ENCODE measurements at regions not wholly inside any gene's neighbourhood (a gene's known extent, or its start where the extent isn't known, plus 50 kb on each side); places are given as distances from the start of the nearest gene placed in this dataset.

DNA sequence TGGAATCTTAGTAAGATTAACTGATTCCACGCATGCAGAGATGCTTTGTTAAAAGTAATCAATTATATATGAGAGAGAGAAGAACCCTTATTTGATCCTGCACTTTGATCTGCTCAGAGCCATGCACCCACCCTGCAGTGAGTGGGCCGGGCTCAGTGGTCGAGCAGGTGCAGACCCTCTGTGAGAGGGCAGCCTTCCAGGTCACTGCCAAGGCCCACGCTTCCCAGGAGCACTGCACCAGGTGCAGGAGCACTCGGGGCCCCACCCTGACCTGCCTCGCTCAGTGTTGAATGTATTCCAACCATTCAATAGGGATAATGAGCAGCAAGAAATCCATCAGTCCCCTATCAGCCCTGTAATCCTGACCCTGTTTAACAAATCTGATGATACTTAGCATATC is 126.9 kb downstream of the TMEM200C start:
- no peak overlapping the region for H3K27ac Mint-ChIP-seq
- no peak for DNase-seq (ENCODE audit: low spot score)
- H3K36me3 ChIP-seq (ENCODE audit: insufficient read depth), result no peaks in the 10 kb centered on the region
- no peak overlapping the region for H3K27ac ChIP-seq (ENCODE audit: low read depth)
- TF ChIP-seq NANOG (IDR thresholded peaks at IDR 0.05; ENCODE audit: borderline replicate concordance) (no peak), ZNF331 (CRISPR knock-in tag; IDR thresholded peaks at IDR 0.05; ENCODE audit: low read depth) (no peak), ZNF114 (CRISPR knock-in tag; IDR thresholded peaks at IDR 0.05) (no peak), STAT1 (IDR thresholded peaks at IDR 0.05; ENCODE audit: unreplicated experiment) (no peak), CREB1 (CRISPR knock-in tag; IDR thresholded peaks at IDR 0.05; ENCODE audit: low read depth) (no peak), JUNB (IDR thresholded peaks at IDR 0.05; ENCODE audit: unreplicated experiment) (no peak), EZH2phosphoT487 (IDR thresholded peaks at IDR 0.05; ENCODE audit: unreplicated experiment) (no peak), POLR2AphosphoS5 (IDR thresholded peaks at IDR 0.05; ENCODE audit: low read depth) (no peak), EZH2 (IDR thresholded peaks at IDR 0.05; ENCODE audit: low read depth, unreplicated experiment) (no peak)
- TF ChIP-seq, protein P1, sequence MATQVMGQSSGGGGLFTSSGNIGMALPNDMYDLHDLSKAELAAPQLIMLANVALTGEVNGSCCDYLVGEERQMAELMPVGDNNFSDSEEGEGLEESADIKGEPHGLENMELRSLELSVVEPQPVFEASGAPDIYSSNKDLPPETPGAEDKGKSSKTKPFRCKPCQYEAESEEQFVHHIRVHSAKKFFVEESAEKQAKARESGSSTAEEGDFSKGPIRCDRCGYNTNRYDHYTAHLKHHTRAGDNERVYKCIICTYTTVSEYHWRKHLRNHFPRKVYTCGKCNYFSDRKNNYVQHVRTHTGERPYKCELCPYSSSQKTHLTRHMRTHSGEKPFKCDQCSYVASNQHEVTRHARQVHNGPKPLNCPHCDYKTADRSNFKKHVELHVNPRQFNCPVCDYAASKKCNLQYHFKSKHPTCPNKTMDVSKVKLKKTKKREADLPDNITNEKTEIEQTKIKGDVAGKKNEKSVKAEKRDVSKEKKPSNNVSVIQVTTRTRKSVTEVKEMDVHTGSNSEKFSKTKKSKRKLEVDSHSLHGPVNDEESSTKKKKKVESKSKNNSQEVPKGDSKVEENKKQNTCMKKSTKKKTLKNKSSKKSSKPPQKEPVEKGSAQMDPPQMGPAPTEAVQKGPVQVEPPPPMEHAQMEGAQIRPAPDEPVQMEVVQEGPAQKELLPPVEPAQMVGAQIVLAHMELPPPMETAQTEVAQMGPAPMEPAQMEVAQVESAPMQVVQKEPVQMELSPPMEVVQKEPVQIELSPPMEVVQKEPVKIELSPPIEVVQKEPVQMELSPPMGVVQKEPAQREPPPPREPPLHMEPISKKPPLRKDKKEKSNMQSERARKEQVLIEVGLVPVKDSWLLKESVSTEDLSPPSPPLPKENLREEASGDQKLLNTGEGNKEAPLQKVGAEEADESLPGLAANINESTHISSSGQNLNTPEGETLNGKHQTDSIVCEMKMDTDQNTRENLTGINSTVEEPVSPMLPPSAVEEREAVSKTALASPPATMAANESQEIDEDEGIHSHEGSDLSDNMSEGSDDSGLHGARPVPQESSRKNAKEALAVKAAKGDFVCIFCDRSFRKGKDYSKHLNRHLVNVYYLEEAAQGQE (IDR thresholded peaks at IDR 0.05; ENCODE audit: unreplicated experiment), result no peak
- TF ChIP-seq, protein P2, sequence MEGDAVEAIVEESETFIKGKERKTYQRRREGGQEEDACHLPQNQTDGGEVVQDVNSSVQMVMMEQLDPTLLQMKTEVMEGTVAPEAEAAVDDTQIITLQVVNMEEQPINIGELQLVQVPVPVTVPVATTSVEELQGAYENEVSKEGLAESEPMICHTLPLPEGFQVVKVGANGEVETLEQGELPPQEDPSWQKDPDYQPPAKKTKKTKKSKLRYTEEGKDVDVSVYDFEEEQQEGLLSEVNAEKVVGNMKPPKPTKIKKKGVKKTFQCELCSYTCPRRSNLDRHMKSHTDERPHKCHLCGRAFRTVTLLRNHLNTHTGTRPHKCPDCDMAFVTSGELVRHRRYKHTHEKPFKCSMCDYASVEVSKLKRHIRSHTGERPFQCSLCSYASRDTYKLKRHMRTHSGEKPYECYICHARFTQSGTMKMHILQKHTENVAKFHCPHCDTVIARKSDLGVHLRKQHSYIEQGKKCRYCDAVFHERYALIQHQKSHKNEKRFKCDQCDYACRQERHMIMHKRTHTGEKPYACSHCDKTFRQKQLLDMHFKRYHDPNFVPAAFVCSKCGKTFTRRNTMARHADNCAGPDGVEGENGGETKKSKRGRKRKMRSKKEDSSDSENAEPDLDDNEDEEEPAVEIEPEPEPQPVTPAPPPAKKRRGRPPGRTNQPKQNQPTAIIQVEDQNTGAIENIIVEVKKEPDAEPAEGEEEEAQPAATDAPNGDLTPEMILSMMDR (conservative IDR thresholded peaks at IDR 0.05; ENCODE audit: low read depth in 2 of 2), result no peak
- TF ChIP-seq, protein P3, sequence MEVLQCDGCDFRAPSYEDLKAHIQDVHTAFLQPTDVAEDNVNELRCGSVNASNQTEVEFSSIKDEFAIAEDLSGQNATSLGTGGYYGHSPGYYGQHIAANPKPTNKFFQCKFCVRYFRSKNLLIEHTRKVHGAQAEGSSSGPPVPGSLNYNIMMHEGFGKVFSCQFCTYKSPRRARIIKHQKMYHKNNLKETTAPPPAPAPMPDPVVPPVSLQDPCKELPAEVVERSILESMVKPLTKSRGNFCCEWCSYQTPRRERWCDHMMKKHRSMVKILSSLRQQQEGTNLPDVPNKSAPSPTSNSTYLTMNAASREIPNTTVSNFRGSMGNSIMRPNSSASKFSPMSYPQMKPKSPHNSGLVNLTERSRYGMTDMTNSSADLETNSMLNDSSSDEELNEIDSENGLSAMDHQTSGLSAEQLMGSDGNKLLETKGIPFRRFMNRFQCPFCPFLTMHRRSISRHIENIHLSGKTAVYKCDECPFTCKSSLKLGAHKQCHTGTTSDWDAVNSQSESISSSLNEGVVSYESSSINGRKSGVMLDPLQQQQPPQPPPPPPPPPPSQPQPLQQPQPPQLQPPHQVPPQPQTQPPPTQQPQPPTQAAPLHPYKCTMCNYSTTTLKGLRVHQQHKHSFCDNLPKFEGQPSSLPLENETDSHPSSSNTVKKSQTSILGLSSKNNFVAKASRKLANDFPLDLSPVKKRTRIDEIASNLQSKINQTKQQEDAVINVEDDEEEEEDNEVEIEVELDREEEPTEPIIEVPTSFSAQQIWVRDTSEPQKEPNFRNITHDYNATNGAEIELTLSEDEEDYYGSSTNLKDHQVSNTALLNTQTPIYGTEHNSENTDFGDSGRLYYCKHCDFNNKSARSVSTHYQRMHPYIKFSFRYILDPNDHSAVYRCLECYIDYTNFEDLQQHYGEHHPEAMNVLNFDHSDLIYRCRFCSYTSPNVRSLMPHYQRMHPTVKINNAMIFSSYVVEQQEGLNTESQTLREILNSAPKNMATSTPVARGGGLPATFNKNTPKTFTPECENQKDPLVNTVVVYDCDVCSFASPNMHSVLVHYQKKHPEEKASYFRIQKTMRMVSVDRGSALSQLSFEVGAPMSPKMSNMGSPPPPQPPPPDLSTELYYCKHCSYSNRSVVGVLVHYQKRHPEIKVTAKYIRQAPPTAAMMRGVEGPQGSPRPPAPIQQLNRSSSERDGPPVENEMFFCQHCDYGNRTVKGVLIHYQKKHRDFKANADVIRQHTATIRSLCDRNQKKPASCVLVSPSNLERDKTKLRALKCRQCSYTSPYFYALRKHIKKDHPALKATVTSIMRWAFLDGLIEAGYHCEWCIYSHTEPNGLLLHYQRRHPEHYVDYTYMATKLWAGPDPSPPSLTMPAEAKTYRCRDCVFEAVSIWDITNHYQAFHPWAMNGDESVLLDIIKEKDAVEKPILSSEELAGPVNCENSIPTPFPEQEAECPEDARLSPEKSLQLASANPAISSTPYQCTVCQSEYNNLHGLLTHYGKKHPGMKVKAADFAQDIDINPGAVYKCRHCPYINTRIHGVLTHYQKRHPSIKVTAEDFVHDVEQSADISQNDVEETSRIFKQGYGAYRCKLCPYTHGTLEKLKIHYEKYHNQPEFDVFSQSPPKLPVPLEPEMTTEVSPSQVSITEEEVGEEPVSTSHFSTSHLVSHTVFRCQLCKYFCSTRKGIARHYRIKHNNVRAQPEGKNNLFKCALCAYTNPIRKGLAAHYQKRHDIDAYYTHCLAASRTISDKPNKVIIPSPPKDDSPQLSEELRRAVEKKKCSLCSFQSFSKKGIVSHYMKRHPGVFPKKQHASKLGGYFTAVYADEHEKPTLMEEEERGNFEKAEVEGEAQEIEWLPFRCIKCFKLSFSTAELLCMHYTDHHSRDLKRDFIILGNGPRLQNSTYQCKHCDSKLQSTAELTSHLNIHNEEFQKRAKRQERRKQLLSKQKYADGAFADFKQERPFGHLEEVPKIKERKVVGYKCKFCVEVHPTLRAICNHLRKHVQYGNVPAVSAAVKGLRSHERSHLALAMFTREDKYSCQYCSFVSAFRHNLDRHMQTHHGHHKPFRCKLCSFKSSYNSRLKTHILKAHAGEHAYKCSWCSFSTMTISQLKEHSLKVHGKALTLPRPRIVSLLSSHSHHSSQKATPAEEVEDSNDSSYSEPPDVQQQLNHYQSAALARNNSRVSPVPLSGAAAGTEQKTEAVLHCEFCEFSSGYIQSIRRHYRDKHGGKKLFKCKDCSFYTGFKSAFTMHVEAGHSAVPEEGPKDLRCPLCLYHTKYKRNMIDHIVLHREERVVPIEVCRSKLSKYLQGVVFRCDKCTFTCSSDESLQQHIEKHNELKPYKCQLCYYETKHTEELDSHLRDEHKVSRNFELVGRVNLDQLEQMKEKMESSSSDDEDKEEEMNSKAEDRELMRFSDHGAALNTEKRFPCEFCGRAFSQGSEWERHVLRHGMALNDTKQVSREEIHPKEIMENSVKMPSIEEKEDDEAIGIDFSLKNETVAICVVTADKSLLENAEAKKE (CRISPR knock-in tag; IDR thresholded peaks at IDR 0.05), result no peak
- TF ChIP-seq, protein P4, sequence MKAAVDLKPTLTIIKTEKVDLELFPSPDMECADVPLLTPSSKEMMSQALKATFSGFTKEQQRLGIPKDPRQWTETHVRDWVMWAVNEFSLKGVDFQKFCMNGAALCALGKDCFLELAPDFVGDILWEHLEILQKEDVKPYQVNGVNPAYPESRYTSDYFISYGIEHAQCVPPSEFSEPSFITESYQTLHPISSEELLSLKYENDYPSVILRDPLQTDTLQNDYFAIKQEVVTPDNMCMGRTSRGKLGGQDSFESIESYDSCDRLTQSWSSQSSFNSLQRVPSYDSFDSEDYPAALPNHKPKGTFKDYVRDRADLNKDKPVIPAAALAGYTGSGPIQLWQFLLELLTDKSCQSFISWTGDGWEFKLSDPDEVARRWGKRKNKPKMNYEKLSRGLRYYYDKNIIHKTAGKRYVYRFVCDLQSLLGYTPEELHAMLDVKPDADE (IDR thresholded peaks at IDR 0.05), result no peak
- no peaks in the 10 kb centered on the region for H3K79me2 ChIP-seq (replicated peaks; ENCODE audit: insufficient read depth)
- H4K20me1 ChIP-seq (replicated peaks; ENCODE audit: insufficient read depth), result no peaks in the 10 kb centered on the region
- no peak overlapping the region for H3K4me3 Mint-ChIP-seq
- no peaks in the 10 kb centered on the region for H3K27me3 ChIP-seq (ENCODE audit: insufficient read depth)
- H3K36me3 Mint-ChIP-seq (ENCODE audit: low read depth), result no peaks in the 10 kb centered on the region
- H3K4me3 ChIP-seq, result no peak overlapping the region
- H3K9me2 ChIP-seq (ENCODE audit: insufficient read depth), result peaks cover 13% of the 10 kb centered on the region; the same call in 1 of the 2 replicates
- ATAC-seq, result no peak
- no peak overlapping the region for H2AFZ ChIP-seq
- H3F3A ChIP-seq (replicated peaks; ENCODE audit: low read depth), result no peaks in the 10 kb centered on the region
- no peaks in the 10 kb centered on the region; the same call in 2 of the 3 replicates for H3K9me3 Mint-ChIP-seq
- no peak overlapping the region for H3K4me2 ChIP-seq
- 0 out of 2 replicates have a peak, but pooled peaks cover 11% of the 10 kb centered on the region for H3K4me1 ChIP-seq (ENCODE audit: insufficient read depth)
- peaks cover 21% of the 10 kb centered on the region; the same call in 2 of the 3 replicates for H3K4me1 Mint-ChIP-seq
- peaks cover 13% of the 10 kb centered on the region for H3K27me3 Mint-ChIP-seq (ENCODE audit: insufficient read depth, low read depth, poor library complexity)
